ENCODE measurements at regions not wholly inside any gene's neighbourhood (a gene's known extent, or its start where the extent isn't known, plus 50 kb on each side); places are given as distances from the start of the nearest gene placed in this dataset.

DNA sequence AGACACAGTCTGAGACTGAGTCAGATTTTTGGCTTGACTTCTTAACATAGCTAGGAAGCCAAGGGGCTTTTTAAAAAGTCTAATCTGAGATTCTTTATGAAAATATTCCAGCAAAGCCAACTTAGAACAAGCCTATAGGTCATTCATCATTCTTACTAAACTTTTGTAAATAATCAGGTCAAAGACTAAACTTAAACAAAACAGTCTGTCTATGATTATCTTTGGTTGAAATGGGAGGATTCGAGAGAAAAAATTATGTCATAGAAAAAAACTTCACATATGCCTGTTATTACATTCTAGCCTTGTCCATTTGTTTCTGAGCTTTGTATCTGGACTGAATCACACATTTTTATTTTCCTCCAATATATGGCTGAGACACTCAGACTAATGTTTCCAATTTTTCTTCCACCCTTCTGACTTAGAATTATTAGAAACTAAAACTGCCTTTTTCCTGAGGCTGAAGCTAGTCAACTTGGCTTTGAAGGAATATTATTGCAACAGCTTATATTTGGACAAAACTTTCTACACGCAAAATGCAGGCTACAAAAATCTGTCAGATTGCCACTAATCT lies 83.3 kb downstream of the ETS2 start:
- TF ChIP-seq POLR2A (IDR thresholded peaks at IDR 0.05), result no peak
- no peak for TF ChIP-seq CTCF (IDR thresholded peaks at IDR 0.05)
